GM12872 (cell line): ENCODE measurements at regions not wholly inside any gene's neighbourhood (a gene's known extent, or its start where the extent isn't known, plus 50 kb on each side); places are given as distances from the start of the nearest gene placed in this dataset.

Experiments used
- TF ChIP-seq, protein P1 (sequence below): IDR thresholded peaks from 3 replicates; pipeline ENCODE4 v1.5.1; 2011; ENCODE audit warnings: low read depth, mild to moderate bottlenecking, low read length, moderate library complexity; ENCODE audit not compliant: insufficient read depth

DNA sequence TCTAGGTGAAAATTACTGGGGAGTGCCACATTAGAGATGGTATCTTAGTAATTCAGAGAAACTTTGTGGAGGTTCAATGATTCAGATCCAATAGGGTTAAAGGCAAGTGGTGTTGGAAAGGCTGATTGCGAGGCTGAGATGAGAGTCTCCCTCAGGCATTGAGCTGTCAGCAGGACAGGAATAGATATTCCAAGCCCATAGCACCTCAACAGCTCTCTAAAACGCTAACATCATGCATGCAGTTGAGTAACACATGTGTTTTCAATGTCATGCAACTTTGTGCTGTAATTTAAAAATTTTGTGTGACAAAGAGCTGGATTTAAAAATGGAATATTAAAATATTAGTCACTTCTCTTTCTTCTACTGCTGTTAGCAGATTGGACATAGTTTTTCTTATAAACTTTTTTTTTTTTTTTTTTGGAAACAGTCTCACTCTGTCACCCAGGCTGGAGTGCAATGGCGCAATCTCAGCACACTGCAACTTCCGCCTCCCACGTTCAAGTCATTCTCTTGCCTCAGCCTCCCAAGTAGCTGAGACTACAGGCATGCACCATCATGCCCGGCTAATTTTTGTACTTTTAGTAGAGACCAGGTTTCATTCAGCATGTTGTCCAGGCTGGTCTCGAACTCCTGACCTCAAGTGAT is 173.5 kb upstream of the C1QTNF7 start:
- TF ChIP-seq, protein P1, sequence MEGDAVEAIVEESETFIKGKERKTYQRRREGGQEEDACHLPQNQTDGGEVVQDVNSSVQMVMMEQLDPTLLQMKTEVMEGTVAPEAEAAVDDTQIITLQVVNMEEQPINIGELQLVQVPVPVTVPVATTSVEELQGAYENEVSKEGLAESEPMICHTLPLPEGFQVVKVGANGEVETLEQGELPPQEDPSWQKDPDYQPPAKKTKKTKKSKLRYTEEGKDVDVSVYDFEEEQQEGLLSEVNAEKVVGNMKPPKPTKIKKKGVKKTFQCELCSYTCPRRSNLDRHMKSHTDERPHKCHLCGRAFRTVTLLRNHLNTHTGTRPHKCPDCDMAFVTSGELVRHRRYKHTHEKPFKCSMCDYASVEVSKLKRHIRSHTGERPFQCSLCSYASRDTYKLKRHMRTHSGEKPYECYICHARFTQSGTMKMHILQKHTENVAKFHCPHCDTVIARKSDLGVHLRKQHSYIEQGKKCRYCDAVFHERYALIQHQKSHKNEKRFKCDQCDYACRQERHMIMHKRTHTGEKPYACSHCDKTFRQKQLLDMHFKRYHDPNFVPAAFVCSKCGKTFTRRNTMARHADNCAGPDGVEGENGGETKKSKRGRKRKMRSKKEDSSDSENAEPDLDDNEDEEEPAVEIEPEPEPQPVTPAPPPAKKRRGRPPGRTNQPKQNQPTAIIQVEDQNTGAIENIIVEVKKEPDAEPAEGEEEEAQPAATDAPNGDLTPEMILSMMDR: no peak

DNA sequence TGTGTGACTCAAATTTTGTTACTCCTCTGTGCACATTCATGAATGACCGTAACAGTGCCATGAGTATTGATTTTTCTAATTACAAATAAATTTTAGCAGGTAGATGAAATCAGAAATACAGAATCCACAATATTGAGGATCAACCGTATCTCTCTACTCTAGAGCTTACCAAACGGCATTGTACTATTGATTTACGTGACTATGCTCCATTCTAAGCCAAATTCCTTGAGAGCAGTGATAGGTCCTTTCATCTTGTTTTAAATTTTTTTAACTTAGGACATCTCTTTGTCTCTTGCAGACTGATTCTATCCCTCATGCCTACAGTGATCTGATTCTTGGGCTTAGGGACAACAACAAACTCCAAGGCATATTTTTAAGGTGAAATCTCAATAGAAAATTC is 172.3 kb upstream of the C1QTNF7 start:
- TF ChIP-seq, protein P1: no peak

DNA sequence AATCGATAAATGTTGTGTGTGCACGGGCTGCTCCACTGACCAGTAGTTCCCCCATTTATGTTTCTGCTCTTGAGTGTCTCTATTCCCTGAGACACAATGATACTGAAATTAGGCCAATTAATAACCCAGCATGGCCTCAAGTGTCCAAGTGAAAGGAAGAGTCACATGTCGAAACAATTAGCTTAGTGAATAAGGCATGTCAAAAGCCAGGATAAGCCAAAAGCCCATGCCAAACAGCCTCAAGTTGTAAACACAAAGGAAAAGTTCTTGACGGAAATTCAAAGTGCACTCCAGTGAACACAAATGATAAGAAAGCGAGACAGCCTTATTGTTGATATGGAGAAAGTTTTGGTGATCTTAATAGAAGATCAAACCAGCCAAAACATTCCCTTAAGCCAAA is 167.1 kb upstream of the C1QTNF7 start:
- TF ChIP-seq, protein P1: no peak

DNA sequence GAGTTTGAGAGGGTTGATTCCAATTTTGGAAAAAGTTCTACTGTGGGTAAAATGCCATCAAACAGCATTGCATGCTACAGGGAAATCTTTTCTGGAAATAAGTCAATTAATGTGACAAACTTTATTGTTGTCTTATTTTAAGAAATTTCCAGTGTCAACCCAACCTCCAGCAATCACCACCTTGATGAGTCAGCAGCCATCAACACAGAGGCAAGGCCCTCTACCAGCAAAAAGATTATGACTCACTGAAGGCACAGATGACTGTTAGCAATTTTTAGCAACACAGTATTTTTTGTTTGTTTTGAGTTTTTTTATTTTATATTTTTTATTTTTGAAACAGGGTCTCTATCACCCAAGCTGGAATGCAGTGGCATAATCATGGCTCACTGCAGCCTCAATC is 165.4 kb upstream of the C1QTNF7 start:
- TF ChIP-seq, protein P1: no peak

DNA sequence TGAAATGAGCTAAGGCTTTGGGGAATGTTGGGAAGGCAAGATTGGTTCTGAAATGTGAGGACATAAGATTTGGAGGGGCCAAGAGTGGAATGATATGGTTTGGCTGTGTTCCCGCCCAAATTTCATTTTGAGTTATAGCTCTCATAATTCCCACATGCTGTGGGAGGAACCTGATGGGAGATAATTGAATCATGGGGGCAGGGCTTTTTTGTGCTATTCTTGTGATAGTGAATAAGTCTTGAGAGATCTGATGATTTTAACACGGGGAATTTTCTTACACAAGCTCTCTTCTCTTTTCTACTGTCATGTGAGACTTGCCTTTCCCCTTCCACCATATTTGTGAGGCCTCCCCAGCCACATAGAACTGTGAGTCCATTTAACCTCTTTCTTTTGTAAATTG is 157.6 kb upstream of the C1QTNF7 start:
- TF ChIP-seq, protein P1: no peak

DNA sequence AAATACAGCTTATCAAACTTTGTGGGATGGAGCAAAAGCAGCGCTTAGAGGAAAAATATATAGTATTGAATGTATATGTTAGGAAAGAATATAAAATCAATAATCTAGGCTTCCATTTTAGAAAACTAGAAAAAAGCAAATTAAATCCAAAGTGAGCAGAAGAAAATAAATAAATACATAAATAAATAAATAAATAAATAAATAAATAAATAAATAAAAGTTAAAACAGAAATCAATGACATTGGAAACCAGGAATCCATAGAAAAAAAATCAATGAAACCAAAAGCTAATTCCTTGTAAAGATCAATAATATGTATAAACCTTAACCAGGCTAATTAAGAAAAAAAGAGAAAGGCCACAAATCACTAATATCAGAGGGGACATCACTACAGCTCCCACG is 141.8 kb upstream of the C1QTNF7 start:
- TF ChIP-seq, protein P1: no peak

DNA sequence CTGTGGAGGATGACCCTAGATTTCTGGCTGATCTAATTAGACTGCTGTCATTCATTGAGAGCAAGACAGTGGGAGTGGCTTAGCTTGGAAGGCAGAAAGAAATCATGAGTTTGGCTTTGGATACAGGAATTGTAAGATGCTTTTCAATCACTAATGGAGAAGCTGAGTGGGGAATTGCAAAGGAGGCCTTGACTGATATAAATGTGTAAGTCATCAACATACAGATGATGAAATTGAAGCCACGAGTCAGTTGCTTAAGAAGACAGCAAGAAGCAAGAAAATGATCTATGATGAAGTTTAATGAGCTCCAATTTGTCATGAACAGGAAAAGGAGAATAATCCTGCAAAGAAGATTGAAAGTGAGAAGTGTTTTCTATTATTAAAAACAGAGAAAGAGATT is 136.7 kb upstream of the C1QTNF7 start:
- TF ChIP-seq, protein P1: no peak
